Brain pericyte (primary cell): ENCODE measurements at regions not wholly inside any gene's neighbourhood (a gene's known extent, or its start where the extent isn't known, plus 50 kb on each side); places are given as distances from the start of the nearest gene placed in this dataset.

Experiments
- DNase-seq: peaks from one replicate; pipeline ENCODE4 v3.0.0-alpha.2; 2012; ENCODE audit warnings: low read depth, low spot score

DNA sequence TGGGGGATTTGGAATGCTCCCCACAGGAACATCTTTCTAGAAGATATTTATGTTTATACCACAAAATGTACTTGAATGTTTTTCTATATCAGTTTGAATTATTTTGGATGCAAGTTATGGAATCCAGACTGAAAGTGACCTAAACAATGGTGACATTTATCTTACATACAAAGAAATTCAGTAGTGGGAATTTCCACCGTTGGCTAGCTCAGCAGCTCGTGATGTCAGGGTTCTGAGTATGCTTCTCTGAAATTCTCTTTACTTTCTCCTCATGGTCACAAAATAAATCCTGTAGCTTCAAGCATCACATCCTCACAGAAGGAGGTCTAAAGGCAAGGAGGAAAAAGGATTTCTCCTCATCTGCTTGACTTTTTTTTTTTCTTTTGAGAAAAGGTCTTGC is 105.3 kb downstream of the AKAIN1 start:
- DNase-seq: no peak

DNA sequence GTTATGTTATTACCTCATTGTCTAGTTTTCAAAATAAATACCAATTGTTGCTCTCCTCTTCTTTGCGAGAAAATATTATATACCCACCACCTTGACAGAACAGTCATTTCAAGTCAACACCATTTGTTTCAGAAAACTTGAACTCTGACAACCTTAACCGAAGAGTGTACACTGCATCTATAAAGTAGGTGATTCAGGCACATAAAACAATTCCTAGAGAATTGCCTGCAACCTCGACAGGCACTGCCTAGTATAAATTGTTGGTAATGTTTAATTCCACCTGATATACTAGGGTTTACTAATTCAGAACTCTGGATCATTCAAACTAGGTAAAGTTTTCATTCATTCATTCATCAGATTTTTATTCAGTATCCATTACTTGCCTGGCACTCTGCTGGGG is 121.8 kb downstream of the AKAIN1 start:
- DNase-seq: no peak

DNA sequence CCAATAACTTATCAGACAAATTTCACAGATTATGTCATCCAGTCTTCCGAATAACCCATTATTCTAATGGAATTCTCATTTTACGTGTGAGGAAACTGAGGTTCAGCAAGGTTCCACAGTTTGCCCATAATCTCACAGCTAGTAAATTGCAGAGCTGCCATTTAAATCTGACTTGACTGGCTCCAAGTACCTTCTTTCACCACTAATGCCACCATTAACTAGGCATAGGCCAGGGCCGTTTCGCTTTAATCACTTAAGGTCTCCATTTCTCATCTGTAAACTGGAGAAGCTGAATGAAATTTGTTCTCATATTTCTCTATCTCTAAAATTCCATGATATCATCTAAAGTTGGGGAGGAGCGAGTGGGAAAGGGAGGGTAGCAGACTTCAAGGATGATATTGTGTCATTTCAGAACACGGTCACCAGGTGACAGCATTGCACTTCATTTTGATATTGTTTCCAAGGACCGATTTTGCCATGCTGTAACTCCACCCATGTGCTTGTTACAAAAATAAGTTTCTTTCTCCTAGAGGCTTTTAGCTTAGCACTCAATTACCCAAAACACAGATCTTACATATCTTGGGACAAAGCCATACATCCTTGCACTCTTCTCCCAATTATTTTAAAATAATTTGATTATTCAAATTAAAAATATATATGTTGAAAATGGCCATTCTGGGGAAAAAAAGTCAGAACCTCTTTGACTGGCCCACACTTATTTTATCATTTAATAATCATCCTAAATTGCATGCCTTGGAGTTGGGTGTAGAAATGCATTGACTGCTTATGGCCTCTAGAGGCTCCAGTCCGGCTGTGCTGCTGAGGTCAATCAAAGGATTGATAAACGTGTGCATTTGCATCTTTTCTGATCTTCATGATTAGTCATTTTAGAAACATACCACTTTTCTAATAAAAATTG is 123.8 kb downstream of the AKAIN1 start:
- no peak for DNase-seq

DNA sequence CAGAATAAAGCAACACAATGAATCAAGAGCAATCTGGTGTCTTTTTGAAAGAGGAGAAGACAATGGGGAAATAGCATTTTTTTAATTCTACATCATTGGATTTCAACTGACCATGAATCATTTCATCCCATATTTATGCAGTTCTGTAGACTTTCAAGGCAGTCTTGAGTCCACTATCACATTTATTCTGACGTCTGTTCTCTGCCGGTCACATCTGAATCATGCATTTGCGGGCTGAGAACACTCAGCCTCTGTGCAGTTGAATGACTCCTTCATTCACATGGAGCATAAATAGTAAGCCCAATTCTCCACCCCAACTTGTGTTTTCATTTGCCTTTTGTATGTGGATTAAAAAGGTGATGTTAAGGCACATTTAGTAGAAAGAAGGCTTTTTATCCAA is 128.2 kb downstream of the AKAIN1 start:
- DNase-seq: no peak

DNA sequence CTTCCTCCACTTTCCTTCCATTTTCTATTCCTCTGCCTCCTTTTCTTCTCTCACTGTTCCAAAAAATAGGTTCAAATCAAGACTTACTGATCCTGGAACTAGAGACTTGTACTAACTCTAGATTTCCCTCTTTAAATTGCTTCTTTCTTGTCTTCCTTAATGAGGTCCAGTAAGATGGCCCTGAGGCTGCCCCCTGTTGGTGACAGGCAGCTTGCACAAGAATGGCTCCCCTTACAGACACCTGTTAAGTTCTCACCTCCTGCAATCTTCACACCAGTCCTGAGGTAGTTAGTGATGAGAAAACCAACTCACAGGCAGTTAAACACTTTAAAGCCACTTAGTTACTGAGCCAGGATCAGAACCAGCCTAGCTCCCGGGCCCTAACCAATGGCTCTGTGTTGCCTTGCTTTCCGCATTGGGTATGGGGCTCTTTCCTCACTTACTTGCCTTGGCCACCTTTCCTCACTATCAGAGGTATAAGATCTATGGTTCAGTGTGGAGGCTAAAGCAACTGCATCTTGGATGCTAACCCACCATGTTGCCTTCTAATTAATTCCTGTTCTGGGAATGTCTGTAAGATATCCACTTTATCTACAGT is 130.6 kb downstream of the AKAIN1 start:
- DNase-seq: no peak

DNA sequence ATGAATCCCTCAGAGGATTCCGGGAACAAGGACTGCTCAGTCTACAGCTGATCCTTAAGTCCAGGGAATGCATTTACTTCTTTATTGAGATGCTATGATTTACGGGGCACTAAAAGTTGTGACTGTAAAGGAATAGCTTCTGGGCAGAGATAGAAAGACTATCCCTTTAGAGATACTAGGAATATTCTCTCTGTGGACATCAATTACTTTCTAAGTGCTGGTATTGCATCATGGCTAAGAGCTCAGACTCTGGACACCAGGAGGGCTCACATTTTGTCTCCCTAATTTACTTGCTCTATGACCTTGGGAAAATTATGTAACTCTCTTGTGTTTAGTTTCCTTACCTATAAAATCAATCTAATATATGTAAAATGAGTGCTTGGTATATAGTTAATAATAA is 131.4 kb downstream of the AKAIN1 start:
- no peak for DNase-seq

DNA sequence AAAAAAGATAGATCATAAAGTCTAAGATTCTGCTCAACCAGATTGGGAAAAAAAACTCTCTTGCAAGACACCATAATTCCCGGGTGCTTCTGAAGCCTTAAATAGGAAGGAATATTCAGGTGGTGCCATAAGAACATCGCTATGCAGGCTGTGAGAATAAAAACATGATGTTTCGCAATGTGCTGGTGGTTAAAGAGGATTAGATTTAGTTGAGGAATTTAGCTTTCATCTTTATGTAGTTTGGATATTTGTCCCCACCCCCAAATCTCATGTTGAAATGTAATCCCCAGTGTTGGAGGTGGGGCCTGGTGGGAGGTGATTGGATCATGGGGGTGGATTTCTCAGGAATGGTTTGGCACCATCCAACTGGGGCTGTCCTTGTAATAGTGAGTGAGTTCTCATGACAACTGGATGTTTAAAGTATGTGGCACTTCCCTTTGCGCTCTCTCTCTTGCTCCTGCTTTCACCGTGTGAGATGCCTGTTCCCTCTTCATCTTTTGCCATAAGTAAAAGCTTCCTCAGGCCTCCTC is 132.2 kb downstream of the AKAIN1 start:
- DNase-seq: no peak

DNA sequence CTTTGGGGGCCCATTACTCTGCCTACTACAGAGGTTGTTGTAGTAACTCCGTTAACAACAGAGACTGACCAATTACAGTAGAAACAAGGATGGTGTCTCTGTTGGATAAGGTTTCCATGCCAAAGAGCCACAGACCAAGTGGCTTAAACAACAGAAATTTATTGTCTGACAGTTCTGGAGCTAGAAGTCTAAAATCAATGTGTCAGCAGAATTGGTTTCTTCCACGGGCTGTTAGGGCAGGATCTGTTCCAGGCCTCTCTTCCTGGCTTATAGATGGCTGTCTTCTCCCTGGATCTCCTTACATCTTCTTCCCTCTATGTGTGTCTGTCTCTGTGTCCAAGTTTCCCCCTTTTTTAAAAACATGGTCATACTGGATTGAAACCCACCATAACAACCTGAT is 135.3 kb downstream of the AKAIN1 start:
- no peak for DNase-seq

DNA sequence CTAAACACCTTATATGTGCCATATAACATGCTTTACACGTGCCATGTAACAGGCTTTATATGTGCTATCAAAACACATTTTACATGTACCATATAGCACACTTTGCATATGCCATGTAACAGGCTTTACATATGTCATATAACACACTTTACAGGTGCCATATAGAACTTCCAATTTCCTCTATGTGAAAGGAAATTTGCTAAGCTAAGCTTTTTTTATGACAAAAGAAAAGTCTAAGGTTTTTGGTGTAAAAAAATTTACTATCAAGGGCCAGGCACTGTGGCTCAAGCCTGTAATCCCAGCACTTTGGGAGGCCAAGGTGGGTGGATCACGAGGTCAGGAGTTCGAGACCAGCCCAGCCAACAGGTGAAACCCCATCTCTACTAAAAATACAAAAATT is 136.5 kb downstream of the AKAIN1 start:
- DNase-seq: no peak

DNA sequence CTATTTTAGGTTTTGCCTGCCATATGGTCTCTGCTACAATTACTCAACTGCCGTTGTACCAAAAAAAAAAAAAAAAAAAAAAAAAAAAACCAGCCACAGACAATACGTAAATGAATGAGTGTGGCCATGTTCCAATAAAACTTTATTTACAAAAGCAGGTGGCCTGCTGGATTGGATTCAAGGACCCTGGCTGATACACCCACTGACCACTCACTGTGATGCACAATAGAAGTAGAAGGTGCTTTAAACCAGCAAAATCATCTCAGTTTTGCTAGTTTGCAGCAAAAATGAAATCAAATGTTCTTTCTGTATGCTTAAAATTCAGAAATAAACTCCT is 137.4 kb downstream of the AKAIN1 start:
- DNase-seq: no peak

DNA sequence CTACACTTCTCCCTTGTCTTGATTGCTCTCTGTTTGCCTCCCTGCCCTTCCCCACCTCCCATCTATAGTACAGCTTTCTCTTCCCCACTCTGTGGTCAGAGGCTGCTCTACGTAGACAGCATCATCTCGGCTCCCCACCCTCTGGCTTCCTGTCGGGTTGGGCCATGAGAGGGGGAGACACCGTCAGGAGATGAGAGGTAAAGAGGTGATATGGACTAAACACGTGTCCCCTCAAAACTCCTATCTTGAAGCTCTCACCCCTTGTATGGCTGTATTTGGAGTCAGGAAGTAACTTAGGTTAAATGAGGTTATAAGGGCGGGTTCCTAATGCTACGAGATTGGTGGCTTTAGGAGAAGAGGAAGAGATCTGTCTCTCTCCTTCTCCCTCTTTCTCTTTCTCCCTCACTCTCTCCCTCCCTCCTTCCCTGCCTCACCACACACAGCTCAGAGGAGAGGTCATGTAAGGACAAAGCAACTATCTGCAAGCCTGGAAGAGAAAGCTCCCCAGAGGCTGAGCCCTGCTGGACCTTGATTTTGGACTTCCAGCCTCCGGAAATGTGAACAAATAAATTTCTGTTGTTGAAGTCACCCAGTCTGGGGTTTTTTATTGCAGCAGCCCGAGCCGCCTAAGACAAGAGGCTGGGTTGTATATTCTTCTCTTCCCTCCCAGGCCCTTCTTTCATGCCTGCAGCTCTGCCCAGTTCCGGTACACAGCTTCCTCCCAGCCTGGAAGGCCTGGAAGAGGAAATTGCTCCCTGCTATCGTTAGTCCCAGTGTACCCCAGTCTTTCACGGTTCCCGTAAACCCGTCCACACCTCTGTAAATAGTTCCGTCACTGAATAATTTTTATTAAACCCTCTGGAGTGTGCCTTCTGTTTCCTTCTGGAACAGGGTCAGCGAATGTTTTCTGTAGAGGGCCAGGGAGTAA is 138.0 kb downstream of the AKAIN1 start:
- DNase-seq: no peak

DNA sequence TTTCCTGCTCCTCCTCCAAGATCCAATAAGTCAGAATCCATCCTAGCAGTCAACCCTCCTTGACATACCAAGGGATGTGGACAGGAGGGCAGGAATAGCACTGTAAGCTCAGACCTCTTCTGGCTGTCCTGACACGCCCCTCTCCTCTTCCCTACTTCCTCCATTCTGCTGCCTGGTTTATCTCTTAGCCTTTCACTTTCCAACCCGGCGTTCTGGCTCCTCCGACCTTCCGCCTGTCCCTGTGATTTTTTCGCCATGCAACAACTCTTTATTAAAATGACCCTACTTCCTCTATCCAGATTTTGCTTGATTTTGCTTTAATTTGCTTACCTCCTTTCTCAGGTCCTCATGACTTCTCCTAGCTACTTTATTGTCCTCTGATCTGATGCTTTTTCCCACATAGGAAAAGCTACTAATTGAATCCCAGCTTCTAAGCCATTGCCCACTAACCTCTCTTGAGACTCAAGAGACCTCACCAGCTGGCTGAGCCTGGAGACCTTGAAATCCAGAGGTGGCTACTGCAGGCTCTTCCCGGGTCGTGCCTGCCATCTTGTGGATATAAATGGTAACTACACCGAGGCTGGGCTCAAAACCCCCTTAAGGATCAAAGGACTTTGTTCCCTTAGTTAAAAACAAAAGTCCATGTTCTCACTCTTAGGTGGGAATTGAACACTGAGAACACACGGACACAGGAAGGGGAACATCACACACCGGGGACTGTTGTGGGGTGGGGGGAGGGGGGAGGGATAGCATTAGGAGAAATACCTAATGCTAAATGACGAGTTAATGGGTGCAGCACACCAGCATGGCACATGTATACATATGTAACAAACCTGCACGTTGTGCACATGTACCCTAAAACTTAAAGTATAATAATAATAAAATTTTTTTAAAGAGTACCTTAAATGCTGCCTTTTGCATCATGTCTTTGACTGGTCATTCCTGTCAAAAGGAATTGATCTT is 139.4 kb downstream of the AKAIN1 start:
- DNase-seq: no peak

DNA sequence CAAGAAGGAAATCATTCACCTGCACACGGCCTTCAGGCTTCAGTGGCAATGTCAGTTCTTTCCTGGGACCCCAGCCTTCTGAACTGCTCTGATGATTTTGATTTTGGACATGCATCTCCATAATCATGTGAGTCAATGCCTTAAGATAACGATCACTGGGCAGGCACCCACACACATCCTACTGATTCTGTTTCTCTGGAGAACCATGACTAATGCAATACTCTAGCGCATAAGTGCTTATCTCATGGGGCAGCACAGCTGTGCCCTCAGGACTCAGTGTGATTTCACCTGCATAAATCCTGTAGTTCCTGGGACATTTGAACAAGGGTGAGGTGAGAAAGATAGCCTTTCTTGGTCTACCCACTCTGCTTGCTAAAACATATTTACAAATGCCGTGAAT is 144.6 kb downstream of the AKAIN1 start:
- DNase-seq: no peak

DNA sequence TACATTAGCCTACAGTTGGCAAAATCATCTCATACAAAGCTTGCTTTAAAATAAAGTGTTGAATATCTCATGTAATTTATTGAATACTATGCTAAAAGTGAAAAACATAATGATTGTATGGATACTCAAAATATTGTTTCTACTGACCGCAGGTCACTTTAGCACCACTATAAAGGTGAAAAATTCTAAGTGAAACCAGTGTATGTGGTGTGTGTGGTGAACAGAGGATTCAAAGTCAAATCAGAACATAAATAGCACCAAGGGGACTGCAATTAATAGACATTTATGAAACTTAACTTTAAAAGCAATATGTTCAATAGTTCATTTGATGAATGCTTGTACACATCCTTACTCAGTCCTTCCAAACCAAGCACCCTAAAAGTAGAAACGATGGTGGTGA is 145.8 kb downstream of the AKAIN1 start:
- DNase-seq: no peak

DNA sequence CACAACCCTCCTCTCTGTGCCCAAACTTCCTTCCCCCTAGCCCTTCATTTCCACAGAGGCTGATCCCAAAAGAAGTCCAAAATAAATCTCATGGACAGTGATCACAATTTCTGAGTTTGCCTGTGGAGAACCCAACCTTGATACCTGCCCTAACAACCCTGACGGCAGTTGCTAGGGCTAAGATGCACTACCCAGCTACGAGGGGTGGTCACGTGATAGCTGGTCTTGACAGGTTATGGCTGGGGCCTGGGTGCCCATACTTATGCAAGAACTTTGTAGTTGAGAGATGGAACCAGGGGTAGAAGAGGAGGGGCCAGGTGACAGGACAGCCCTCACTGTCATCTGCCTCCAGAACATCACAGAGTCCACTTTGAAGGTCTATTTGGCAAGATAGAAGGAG is 147.9 kb downstream of the AKAIN1 start:
- DNase-seq: no peak

DNA sequence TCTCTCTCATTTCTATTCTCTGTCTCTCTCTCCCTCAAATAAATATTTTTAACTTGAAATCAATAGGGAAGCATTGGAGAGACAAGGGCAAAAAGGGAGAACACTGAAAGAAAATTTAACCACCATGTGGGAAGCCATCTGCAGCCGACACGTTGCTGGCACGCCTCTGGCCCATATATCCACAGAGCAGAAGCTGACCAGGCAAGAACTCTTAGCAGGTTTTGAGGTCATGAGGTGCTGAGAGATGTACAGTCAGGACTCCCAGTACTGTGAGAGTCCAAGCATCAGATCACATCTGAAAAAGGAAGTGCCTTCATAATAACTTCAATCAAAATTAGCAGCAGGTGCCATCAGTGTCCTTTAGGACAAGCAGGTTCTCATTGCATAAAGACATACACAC is 156.6 kb downstream of the AKAIN1 start:
- no peak for DNase-seq

DNA sequence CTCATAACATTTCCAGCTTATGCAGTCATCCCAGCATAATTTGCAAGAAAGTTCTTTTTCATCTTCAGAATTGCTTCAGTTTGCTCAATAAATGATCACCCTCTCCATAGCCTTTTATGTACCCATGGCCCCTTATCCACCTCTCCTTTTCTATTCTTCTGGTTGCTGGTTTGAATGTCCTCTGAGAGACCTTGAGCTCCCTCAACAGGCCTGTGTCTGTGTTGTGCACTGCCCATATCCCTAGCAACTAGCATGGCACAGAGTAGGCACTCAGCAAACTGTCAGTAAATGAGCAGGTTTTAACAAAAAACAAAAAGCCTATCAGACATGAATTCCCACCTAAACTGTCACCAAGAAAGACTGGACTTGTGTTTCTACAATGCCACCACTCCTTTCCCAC is 160.5 kb downstream of the AKAIN1 start:
- DNase-seq: no peak

DNA sequence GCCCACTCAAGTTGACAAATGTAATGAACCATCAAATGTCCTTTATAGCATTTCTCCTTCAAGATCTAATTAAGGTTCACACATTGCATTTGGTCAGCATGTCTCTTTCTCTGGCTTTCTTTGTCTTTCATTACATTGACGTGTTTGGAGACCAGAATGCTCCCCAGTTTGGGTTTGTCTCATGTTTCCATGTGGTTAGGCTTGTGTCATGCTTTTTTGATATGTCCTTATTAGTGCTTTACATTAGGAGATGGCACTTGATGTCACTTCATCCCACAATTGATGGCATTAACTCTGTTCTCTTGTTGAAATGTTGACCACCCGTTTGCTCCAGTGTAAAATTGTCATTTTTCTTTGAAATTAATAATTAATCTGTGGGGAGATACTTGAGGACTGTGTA is 165.8 kb downstream of the AKAIN1 start:
- DNase-seq: no peak

DNA sequence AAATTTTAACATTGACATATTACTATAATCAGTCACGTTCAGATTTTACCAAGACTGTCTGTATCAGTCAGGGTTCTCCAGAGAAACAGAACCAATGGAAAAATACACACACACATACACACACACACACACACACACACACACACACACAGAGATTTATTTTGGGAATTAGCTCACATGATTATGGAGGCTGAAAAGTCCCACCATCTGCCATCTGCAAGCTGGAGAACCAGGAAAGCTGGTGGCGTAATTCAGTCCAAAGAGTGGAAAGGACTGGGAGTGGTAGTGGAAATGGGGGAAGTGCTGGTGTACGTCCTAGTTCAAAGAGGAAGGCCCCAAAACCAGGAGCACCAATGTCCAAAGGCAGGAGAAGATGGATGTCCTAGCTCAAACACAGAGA is 166.4 kb downstream of the AKAIN1 start:
- DNase-seq: no peak

DNA sequence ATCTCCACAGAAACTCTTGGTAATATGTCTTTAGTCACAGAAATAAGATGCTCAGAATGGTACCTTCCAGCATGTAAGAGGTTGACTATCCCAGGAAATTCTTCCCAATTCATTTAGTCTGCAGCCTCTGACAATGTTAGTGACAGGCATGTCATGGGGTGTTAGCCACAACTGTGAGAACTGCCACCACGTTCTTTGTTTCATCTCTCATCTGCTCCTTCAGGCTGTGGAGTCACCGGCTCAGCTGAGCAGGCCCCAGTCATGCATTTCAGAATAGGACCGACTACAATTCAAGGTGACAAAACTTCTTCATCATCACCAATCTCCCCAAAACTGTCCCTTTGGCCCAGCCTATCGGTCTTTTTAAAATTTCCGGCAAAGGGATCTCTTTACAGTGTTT is 167.5 kb downstream of the AKAIN1 start:
- DNase-seq: no peak

DNA sequence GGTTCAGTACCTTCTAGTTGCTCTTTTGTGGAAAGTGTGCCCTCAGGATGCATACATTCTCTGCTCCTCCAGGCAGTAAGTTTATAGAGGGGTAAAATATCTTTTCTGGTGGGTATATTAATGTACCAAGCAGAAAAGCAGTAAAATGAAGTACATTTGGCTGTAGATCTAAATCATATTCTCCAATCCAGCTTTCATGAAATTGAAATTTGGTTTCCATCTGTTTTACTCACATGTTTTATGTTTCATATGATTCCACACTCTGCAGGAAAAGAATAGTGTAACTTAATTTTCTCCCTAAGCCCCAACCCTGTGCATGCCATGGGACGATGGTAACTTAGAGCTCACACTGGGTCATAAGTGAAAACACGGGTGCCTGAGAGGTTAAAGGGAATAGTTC is 172.3 kb downstream of the AKAIN1 start:
- DNase-seq: no peak
